Epithelial cell of proximal tubule (primary cell): ENCODE measurements at regions not wholly inside any gene's neighbourhood (a gene's known extent, or its start where the extent isn't known, plus 50 kb on each side); places are given as distances from the start of the nearest gene placed in this dataset.

Source experiments
- DNase-seq: peaks from one replicate; pipeline ENCODE4 v3.0.0-alpha.2; 2011; ENCODE audit warnings: low read depth
- H3K4me3 ChIP-seq: 2 replicates; pipeline ENCODE4 v1.5.1; 2011; ENCODE audit warnings: low read depth, mild to moderate bottlenecking, low read length
- TF ChIP-seq, protein P1 (sequence below): conservative IDR thresholded peaks from 2 replicates; pipeline ENCODE4 v1.5.1; 2012; ENCODE audit warnings: low read depth, mild to moderate bottlenecking, low read length

DNA sequence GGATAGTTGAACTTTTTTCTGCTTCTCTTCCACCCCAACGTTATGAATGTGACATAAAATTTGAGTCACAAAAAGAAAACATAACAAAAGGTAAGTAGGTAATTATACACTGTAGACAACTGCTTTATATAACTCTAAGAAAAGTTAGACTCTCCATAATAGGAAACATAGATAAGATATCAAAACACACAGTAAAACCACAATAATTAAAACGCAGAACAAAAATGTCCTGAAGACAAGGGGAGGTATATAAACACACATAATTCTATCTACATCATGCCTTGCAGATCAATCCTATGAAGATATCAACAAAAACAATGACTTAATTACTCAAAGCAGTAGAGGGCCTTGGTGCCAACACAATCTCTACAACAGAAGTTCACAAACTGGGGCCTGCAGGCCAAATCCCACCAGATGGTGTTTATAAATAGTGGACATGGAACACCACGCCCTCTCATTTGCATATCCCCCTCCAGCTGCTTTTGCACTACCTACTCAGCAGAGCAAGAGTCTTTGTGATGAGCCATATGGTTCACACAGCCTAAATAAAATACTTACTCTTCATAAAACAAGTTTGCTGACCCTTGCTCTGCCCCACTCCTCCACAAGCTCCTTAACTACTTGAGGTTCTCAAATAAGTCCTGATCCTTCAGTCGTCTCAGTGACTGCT, 254.7 kb downstream of the KLF12 start:
- no peak for DNase-seq
- H3K4me3 ChIP-seq, result no peak overlapping the region
- TF ChIP-seq, protein P1, sequence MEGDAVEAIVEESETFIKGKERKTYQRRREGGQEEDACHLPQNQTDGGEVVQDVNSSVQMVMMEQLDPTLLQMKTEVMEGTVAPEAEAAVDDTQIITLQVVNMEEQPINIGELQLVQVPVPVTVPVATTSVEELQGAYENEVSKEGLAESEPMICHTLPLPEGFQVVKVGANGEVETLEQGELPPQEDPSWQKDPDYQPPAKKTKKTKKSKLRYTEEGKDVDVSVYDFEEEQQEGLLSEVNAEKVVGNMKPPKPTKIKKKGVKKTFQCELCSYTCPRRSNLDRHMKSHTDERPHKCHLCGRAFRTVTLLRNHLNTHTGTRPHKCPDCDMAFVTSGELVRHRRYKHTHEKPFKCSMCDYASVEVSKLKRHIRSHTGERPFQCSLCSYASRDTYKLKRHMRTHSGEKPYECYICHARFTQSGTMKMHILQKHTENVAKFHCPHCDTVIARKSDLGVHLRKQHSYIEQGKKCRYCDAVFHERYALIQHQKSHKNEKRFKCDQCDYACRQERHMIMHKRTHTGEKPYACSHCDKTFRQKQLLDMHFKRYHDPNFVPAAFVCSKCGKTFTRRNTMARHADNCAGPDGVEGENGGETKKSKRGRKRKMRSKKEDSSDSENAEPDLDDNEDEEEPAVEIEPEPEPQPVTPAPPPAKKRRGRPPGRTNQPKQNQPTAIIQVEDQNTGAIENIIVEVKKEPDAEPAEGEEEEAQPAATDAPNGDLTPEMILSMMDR, result no peak

DNA sequence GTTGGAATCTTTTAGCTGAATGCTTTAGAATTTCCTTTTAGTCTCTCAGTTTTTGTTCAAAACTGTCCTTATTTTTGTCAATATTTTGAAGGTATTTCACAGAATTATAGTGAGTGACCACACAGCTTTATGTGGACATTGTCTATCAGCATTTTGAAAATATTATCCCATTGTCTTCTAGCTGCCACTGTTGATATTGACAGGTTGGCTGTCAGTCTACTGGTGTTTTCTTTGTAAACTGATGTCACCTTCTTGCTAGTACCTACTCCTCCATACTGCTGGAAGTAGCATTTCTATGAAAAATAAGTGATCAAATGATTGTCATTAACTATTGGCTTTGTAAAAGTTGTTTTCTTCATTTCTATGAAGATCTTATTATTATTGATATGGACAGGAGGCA, 256.8 kb downstream of the KLF12 start:
- H3K4me3 ChIP-seq, result no peak overlapping the region
- TF ChIP-seq, protein P1, result no peak
- DNase-seq, result no peak

DNA sequence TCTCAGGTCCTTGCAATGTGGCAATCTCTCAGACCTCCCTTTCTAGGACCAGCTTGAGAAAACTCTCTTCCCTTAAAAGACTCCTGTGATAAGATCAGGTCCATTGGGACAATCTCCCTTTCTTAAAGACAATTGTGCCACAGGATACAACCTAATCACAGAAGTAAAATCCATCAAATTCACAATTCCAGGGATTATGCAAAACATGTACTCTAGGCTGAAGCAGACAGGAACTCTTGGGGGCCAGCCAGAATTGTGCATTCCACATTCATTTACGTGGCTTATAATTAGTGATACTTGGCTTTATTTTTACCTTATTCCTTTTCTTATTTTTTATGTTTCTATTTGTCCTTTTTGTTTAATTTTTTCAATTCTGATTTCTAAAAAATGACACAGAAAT, 257.9 kb downstream of the KLF12 start:
- no peak for DNase-seq
- no peak overlapping the region for H3K4me3 ChIP-seq
- TF ChIP-seq, protein P1, result no peak

DNA sequence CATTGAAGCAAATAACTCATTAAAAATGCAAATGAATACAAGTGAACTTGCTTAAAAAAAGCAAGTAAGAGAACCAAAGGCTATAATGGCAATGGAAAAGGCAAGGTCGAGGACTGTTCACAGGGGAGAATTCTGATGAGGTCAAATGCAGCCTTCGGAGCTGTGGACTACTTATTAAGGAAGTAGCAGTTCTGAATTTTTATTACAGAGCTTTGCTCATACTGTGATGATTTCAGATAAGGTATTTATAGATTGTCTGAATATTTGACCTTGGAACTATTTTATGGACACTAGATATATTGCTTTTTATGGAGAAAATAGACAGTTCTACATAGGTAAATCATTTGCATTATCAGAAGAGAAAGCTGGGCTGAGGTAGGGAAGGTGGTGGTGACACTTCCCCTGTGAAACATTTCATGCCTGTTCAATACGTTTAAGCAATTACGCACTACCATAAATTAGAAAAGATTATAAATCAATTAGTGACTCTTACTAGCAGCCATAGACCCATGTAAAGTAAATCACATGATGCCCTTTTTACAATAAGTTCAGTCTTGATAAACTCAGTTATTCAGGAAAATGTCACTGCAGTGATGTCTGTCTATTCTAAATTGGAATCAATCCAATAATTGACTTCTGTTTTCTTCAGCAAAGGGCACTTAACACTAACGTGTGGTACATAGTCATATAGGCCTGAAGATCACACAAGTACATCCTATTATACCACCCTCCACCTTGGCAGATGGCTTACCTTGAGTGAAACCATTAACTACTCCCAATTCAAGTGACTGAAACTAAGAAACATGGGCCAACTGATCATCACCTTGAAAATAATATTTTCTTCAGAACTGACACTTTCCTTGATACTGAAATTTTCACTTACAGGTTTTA, 260.0 kb downstream of the KLF12 start:
- no peak for DNase-seq
- TF ChIP-seq, protein P1, result no peak
- H3K4me3 ChIP-seq, result no peak overlapping the region

DNA sequence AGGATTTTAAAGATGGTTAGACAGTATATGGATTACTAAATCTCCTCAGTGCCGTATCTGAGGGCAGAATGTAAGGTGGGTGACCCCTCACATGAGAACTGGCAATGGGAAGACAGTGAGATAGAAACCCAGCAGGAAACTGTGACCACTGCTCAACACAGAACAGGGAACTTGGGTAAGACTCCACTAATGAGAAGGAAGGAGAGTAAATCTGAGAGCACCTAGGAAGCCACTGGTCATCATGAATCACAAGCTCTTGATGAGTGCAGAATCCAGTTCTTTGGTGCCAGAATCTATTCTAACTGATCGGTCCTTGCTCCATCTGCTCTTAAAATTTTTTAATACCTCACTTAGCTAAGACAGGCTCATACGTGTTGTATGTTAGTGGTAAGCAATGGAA, 261.8 kb downstream of the KLF12 start:
- DNase-seq, result no peak
- no peak overlapping the region for H3K4me3 ChIP-seq
- TF ChIP-seq, protein P1, result no peak

DNA sequence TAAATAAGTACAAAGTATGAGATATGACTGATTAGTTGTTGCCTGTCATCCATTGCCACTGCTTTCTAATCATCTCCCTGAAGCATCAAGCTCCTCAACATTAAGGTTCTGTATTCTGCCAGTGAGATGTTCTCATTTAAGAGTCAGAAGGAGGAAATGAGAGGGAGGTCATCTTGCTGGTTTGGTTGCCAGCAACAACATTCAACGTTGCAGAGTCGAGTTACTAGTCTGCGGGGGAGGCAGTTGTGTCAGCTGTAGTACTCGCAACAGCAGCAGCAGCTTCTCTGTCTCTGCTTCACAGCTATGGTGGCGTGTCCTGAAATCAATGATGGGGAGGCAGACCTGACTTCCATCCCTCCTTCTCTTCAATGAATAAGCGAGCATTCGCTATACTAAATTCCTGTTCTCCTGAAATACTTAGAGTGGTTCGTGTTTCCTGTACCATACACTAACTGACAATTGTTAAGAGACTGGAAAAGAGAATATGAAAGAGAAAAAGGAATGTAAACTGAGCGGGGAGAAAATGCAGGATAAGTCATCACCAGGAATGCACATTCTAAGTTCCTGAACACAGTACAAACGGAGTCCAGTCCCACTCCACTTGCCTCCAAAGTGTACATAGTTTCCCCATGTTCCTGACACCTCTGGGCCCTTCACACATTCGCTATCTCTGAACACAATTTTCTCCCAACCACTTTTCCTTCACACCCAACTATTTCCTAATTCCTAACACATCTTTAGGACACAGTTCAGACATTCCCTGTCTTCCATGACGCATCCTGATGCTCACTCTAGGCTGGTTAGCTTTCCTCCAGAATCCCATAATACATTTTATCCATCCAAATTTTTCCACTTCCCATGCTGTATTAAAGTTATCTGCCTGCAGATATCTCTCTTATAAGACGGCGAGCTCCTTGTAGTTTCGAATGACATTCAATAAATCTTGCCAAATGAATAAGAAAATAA, 263.0 kb downstream of the KLF12 start:
- TF ChIP-seq, protein P1, result no peak
- no peak overlapping the region for H3K4me3 ChIP-seq
- no peak for DNase-seq
